H1 (cell line): ENCODE measurements at regions not wholly inside any gene's neighbourhood (a gene's known extent, or its start where the extent isn't known, plus 50 kb on each side); places are given as distances from the start of the nearest gene placed in this dataset.

Experiments
- CTCF ChIA-PET: fragments of 300-600 bp; sonication (Branson Sonifier 250); formaldehyde crosslinking; loops from one replicate; lab custom pipeline; 2021; ENCODE audit not compliant: partially characterized antibody; lab: Charles Lee
- POLR2A ChIA-PET: fragments of 300-600 bp; sonication (Branson Sonifier 250); formaldehyde crosslinking; loops from one replicate; lab custom pipeline; 2021; ENCODE audit warnings: inconsistent platforms; ENCODE audit not compliant: partially characterized antibody; lab: Charles Lee
- DNase-seq, 2 experiments: peaks; one replicate each; pipeline versions ENCODE4 v3.0.0 to v3.0.0-alpha.2; 2010 to 2022; ENCODE audit warnings: low spot score in 2 of 2, low read depth in 1 of 2, mixed read lengths in 1 of 2
- FAIRE-seq: peaks from 2 replicates; lab custom pipeline; 2011; peaks lifted over from hg19 to GRCh38; lab: Jason Lieb, UNC
- H2AFZ ChIP-seq: 2 replicates; pipeline ENCODE4 v1.8.1; 2012; ENCODE audit warnings: low read length, inconsistent platforms
- H2AK5ac ChIP-seq: 2 replicates; pipeline ENCODE4 v1.6.1; 2013; ENCODE audit warnings: low read depth, low read length
- H2BK120ac ChIP-seq: replicated peaks from 2 replicates; pipeline ENCODE3; 2013; ENCODE audit warnings: low read depth, low read length, inconsistent platforms
- H2BK12ac ChIP-seq: 2 replicates; pipeline ENCODE4 v1.6.1; 2013; ENCODE audit warnings: low read depth, low read length
- H2BK15ac ChIP-seq: 2 replicates; pipeline ENCODE4 v1.6.1; 2013; ENCODE audit warnings: low read length
- H2BK20ac ChIP-seq: 2 replicates; pipeline ENCODE4 v1.6.1; 2013; ENCODE audit warnings: low read length
- H2BK5ac ChIP-seq: 2 replicates; pipeline ENCODE4 v1.6.1; 2013; ENCODE audit warnings: low read depth, low read length
- H3K14ac ChIP-seq: 2 replicates; pipeline ENCODE4 v1.6.1; 2013; ENCODE audit warnings: inconsistent platforms; ENCODE audit not compliant: insufficient read length
- H3K18ac ChIP-seq: 2 replicates; pipeline ENCODE4 v1.6.1; 2013; ENCODE audit warnings: low read length; ENCODE audit errors: extremely low read depth
- H3K23ac ChIP-seq: 2 replicates; pipeline ENCODE4 v1.6.1; 2013; ENCODE audit warnings: inconsistent platforms; ENCODE audit not compliant: insufficient read length
- H3K23me2 ChIP-seq: 2 replicates; pipeline ENCODE4 v1.6.1; 2013; ENCODE audit warnings: low read depth, low read length
- H3K27ac ChIP-seq: 2 replicates; pipeline ENCODE4 v1.6.1; 2011; ENCODE audit warnings: low read depth, low read length, inconsistent platforms
- H3K27me3 ChIP-seq, 4 experiments: replicated peaks in 1 of 4; 1 replicate in 1 of 4; 2 replicates in 3 of 4; pipeline versions ENCODE4 v1.6.1 to v1.8.1; 2011 to 2013; ENCODE audit warnings: low read length in 3 of 4, mild to moderate bottlenecking in 3 of 4, inconsistent platforms in 2 of 4, mixed read lengths in 2 of 4, moderate library complexity in 1 of 4; ENCODE audit not compliant: control insufficient read depth in 3 of 4, insufficient read depth in 3 of 4; ENCODE audit errors: extremely low read depth in 1 of 4
- H3K36me3 ChIP-seq, 4 experiments: 2 replicates each; pipeline versions ENCODE4 v1.6.1 to v1.8.1; 2011 to 2013; ENCODE audit warnings: mild to moderate bottlenecking in 4 of 4, low read length in 3 of 4, moderate library complexity in 2 of 4, control low read depth in 1 of 4, inconsistent platforms in 1 of 4; ENCODE audit not compliant: insufficient read depth in 4 of 4, control insufficient read depth in 2 of 4
- H3K4ac ChIP-seq: replicated peaks from 2 replicates; pipeline ENCODE3; 2013; ENCODE audit warnings: low read length, low read depth, mixed read lengths, inconsistent platforms; ENCODE audit not compliant: insufficient read length
- H3K4me1 ChIP-seq, 4 experiments: replicated peaks in 1 of 4; 1 replicate in 1 of 4; 2 replicates in 3 of 4; pipeline versions ENCODE4 v1.6.1 to v1.8.1; 2011 to 2013; ENCODE audit warnings: low read length in 3 of 4, inconsistent platforms in 2 of 4, mixed read lengths in 1 of 4; ENCODE audit not compliant: insufficient read depth in 4 of 4, control insufficient read depth in 3 of 4
- H3K4me2 ChIP-seq, 2 experiments: 2 replicates each; pipeline versions ENCODE4 v1.6.1 to v1.8.1; 2011 to 2013; ENCODE audit warnings: low read depth in 2 of 2, low read length in 2 of 2, control low read depth in 1 of 2, inconsistent platforms in 1 of 2, mild to moderate bottlenecking in 1 of 2; ENCODE audit not compliant: insufficient read depth in 1 of 2
- H3K4me3 ChIP-seq, 4 experiments: fragments of 200-600, 300-600 bp in 1 of 4; sonication (generic), shearing (Covaris generic), sonication (Bioruptor Twin) in 1 of 4; 2 replicates each; pipeline versions ENCODE4 v1.5.1 to v1.8.1; 2011 to 2016; ENCODE audit warnings: low read length in 4 of 4, low read depth in 3 of 4, control low read depth in 2 of 4, inconsistent platforms in 2 of 4, mild to moderate bottlenecking in 2 of 4, mixed read lengths in 1 of 4, moderate library complexity in 1 of 4; ENCODE audit not compliant: insufficient read depth in 2 of 4; ENCODE audit errors: extremely low read depth in 1 of 4
- H3K56ac ChIP-seq: replicated peaks from 2 replicates; pipeline ENCODE3; 2013; ENCODE audit warnings: low read depth, mild to moderate bottlenecking, mixed read lengths, low read length, inconsistent platforms; ENCODE audit not compliant: insufficient read length
- H3K79me1 ChIP-seq: 2 replicates; pipeline ENCODE4 v1.6.1; 2013; ENCODE audit warnings: low read depth, low read length, control low read depth
- H3K79me2 ChIP-seq, 2 experiments: 2 replicates each; pipeline versions ENCODE4 v1.6.1 to v1.8.1; 2012 to 2013; ENCODE audit warnings: low read length in 2 of 2, mild to moderate bottlenecking in 2 of 2, inconsistent platforms in 1 of 2; ENCODE audit not compliant: insufficient read depth in 2 of 2, control insufficient read depth in 1 of 2
- H3K9ac ChIP-seq, 4 experiments: replicated peaks in 1 of 4; 1 replicate in 1 of 4; 2 replicates in 3 of 4; pipeline versions ENCODE4 v1.6.1 to v1.8.1; 2011 to 2013; ENCODE audit warnings: low read depth in 3 of 4, low read length in 3 of 4, control low read depth in 2 of 4, mild to moderate bottlenecking in 2 of 4, moderate library complexity in 2 of 4, inconsistent platforms in 1 of 4; ENCODE audit errors: extremely low read depth in 1 of 4
- H3K9me3 ChIP-seq, 2 experiments: 2 replicates each; pipeline versions ENCODE4 v1.6.1 to v1.8.1; 2012 to 2013; ENCODE audit warnings: mild to moderate bottlenecking in 2 of 2, moderate library complexity in 2 of 2, control low read depth in 1 of 2, inconsistent platforms in 1 of 2, low read depth in 1 of 2, low read length in 1 of 2, mixed read lengths in 1 of 2; ENCODE audit not compliant: insufficient read depth in 2 of 2
- H4K20me1 ChIP-seq, 2 experiments: replicated peaks in 1 of 2; 2 replicates each; pipeline versions ENCODE3 to v1.8.1; 2011 to 2013; ENCODE audit warnings: inconsistent platforms in 2 of 2, low read length in 2 of 2, mild to moderate bottlenecking in 1 of 2; ENCODE audit not compliant: insufficient read depth in 2 of 2, control insufficient read depth in 1 of 2
- H4K5ac ChIP-seq: 2 replicates; pipeline ENCODE4 v1.6.1; 2013; ENCODE audit warnings: low read length, low read depth, mixed read lengths, inconsistent platforms; ENCODE audit not compliant: insufficient read length
- H4K8ac ChIP-seq: 2 replicates; pipeline ENCODE4 v1.8.0; 2013; ENCODE audit warnings: mild to moderate bottlenecking, moderate library complexity, low read length, inconsistent platforms; ENCODE audit not compliant: insufficient read depth; ENCODE audit errors: extremely low read depth
- H4K91ac ChIP-seq: replicated peaks from 2 replicates; pipeline ENCODE3; 2013; ENCODE audit warnings: low read length, mixed read lengths, inconsistent platforms; ENCODE audit not compliant: insufficient read length
- ATF3 ChIP-seq: IDR thresholded peaks from 2 replicates; pipeline ENCODE4 v1.6.1; 2011; ENCODE audit warnings: low read depth, mild to moderate bottlenecking, low read length; ENCODE audit not compliant: insufficient read depth
- FOSL1 ChIP-seq: IDR thresholded peaks from 2 replicates; pipeline ENCODE4 v1.6.1; 2011; ENCODE audit warnings: mild to moderate bottlenecking, low read depth, low read length, moderate library complexity; ENCODE audit not compliant: insufficient read depth
- MAFK ChIP-seq: IDR thresholded peaks from 2 replicates; pipeline ENCODE4 v1.6.1; 2012; ENCODE audit warnings: low read depth, mild to moderate bottlenecking, improper control_type of control experiment, low read length
- PHF8 ChIP-seq: fragments of 200-600 bp; sonication (generic); conservative IDR thresholded peaks from 2 replicates; pipeline ENCODE4 v1.7.1; 2012; ENCODE audit warnings: low read depth, mild to moderate bottlenecking, inconsistent platforms, low read length, moderate library complexity
- RAD21 ChIP-seq, 2 experiments: IDR thresholded peaks in 1 of 2; conservative IDR thresholded peaks in 1 of 2; 2 replicates each; pipeline ENCODE4 v1.6.1; 2011; ENCODE audit warnings: low read depth in 2 of 2, low read length in 2 of 2, improper control_type of control experiment in 1 of 2, inconsistent platforms in 1 of 2, mild to moderate bottlenecking in 1 of 2, moderate library complexity in 1 of 2
- RXRA ChIP-seq: IDR thresholded peaks from 2 replicates; pipeline ENCODE4 v1.6.1; 2011; ENCODE audit warnings: low read depth, mild to moderate bottlenecking, low read length, moderate library complexity; ENCODE audit not compliant: insufficient read depth
- TAF1 ChIP-seq: IDR thresholded peaks from 2 replicates; pipeline ENCODE4 v1.6.1; 2011; ENCODE audit warnings: mild to moderate bottlenecking, low read depth, low read length
- TCF12 ChIP-seq: IDR thresholded peaks from 2 replicates; pipeline ENCODE4 v1.6.1; 2011; ENCODE audit warnings: low read depth, mild to moderate bottlenecking, low read length
- ZNF274 ChIP-seq: IDR thresholded peaks from 2 replicates; pipeline ENCODE4 v1.7.0; 2012; ENCODE audit warnings: low read length, borderline replicate concordance; ENCODE audit errors: extremely low read depth
- WGBS, 2 experiments: shearing (Covaris generic) in 1 of 2; methylation state at CpG; one replicate each; pipeline versions ENCODE4 v1.1.6 to v1.1.7; 2013 to 2015; ENCODE audit warnings: low lambda C conversion rate in 2 of 2, mixed read lengths in 2 of 2, inconsistent platforms in 1 of 2, low coverage in 1 of 2, missing lambda C conversion rate in 1 of 2; ENCODE audit not compliant: insufficient replicate concordance in 2 of 2, insufficient coverage in 1 of 2, insufficient read length in 1 of 2; ENCODE audit errors: extremely low coverage in 1 of 2, missing lambda C conversion rate in 1 of 2; 5-methylcytosine and 5-hydroxymethylcytosine counted together

GRCh38 chr2:12376025-12376424 lies 340.7 kb upstream of the TRIB2 start:
- Histone ChIP-seq H3K4ac (no peak overlapping the region), H4K20me1 (no peaks in the 10 kb centered on the region), H3K4me2 (no peak overlapping the region), H3K56ac (no peak overlapping the region), H2BK120ac (no peak overlapping the region), H3K4me1 (peaks cover 0 to 5% (median 0%) of the 10 kb centered on the region in 4 experiments; a peak in 1 of 7 replicates), H3K36me3 (no peaks in the 10 kb centered on the region), H2BK5ac (no peak overlapping the region), H3K27ac (no peak overlapping the region), H3K4me3 (no peak overlapping the region), H4K91ac (no peak overlapping the region), H2BK20ac (no peak overlapping the region), H3K27me3 (no peaks in the 10 kb centered on the region), H3K9ac (no peak overlapping the region), H3K9me3 (no peaks in the 10 kb centered on the region), H2BK15ac (no peak overlapping the region), H4K5ac (no peak overlapping the region), H3K18ac (no peak overlapping the region), H3K79me1 (no peaks in the 10 kb centered on the region), H2AK5ac (no peak overlapping the region), H3K14ac (no peak overlapping the region), H2BK12ac (no peak overlapping the region), H2AFZ (no peak overlapping the region), H3K79me2 (no peaks in the 10 kb centered on the region), H3K23ac (no peak overlapping the region), H4K8ac (no peak overlapping the region), H3K23me2 (no peaks in the 10 kb centered on the region)
- WGBS, 2 experiments, result 83% methylated on average over 1 of the region's 1 CpG; no CpG with 5 or more reads in 1 of the 2 experiments
- ChIA-PET CTCF (interaction anchor here (0.7 kb wide), 1 partner anchor 51 kb away, joined by 3 read pairs; no protein-coding TSS in a partner anchor), POLR2A (no interaction called here)
- TF ChIP-seq ZNF274, result no peak
- TF ChIP-seq PHF8, result no peak
- no peak for TF ChIP-seq TCF12
- TF ChIP-seq RAD21 (IDR thresholded peaks at IDR 0.05 in 1 of 2, conservative IDR thresholded peaks at IDR 0.05 in 1 of 2; ENCODE audit: low read depth in 2 of 2, low read length in 2 of 2), result no peak
- TF ChIP-seq MAFK, result no peak
- no peak for TF ChIP-seq RXRA
- no peak for TF ChIP-seq FOSL1
- TF ChIP-seq TAF1, result no peak
- no peak for TF ChIP-seq ATF3
- DNase-seq, result no peak
- no peak for FAIRE-seq
